PC-3 (cell line): ENCODE measurements at regions not wholly inside any gene's neighbourhood (a gene's known extent, or its start where the extent isn't known, plus 50 kb on each side); places are given as distances from the start of the nearest gene placed in this dataset.

Experiments
- EZH2 ChIP-seq: fragments of 300-600 bp; sonication (generic); IDR thresholded peaks from one replicate; pipeline ENCODE4 v1.6.1; 2017; ENCODE audit warnings: antibody characterized with exemption, mild to moderate bottlenecking, low read length; ENCODE audit not compliant: unreplicated experiment
- TF ChIP-seq, protein P1 (sequence below): fragments of 300-600 bp; sonication (generic); conservative IDR thresholded peaks from 2 replicates; pipeline ENCODE4 v1.5.1; 2017; ENCODE audit warnings: antibody characterized with exemption, low read depth, mild to moderate bottlenecking, low read length

- TF ChIP-seq EZH2: no peak
- TF ChIP-seq, protein P1, sequence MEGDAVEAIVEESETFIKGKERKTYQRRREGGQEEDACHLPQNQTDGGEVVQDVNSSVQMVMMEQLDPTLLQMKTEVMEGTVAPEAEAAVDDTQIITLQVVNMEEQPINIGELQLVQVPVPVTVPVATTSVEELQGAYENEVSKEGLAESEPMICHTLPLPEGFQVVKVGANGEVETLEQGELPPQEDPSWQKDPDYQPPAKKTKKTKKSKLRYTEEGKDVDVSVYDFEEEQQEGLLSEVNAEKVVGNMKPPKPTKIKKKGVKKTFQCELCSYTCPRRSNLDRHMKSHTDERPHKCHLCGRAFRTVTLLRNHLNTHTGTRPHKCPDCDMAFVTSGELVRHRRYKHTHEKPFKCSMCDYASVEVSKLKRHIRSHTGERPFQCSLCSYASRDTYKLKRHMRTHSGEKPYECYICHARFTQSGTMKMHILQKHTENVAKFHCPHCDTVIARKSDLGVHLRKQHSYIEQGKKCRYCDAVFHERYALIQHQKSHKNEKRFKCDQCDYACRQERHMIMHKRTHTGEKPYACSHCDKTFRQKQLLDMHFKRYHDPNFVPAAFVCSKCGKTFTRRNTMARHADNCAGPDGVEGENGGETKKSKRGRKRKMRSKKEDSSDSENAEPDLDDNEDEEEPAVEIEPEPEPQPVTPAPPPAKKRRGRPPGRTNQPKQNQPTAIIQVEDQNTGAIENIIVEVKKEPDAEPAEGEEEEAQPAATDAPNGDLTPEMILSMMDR: no peak
Observed at GRCh38 chr3:120848503-120848902, 59.5 kb upstream of the STXBP5L start.
